HG03139 (cell line): ENCODE measurements at regions not wholly inside any gene's neighbourhood (a gene's known extent, or its start where the extent isn't known, plus 50 kb on each side); places are given as distances from the start of the nearest gene placed in this dataset.
"Not testable (repeated sequence)": the region's sequence is repeated elsewhere in the genome, so short reads cannot be mapped to it uniquely, and the experiment has no call there.

Source experiments
- ATAC-seq: cut with Tn5 transposase; IDR thresholded peaks from one replicate; pipeline ENCODE4 v1.9.1; 2021; ENCODE audit not compliant: unreplicated experiment

GRCh38 chr3:28575746-28576613, 227.4 kb upstream of the AZI2 start:
- ATAC-seq = no peak

GRCh38 chr3:28576614-28577200, 228.1 kb upstream of the AZI2 start:
- no peak for ATAC-seq

DNA sequence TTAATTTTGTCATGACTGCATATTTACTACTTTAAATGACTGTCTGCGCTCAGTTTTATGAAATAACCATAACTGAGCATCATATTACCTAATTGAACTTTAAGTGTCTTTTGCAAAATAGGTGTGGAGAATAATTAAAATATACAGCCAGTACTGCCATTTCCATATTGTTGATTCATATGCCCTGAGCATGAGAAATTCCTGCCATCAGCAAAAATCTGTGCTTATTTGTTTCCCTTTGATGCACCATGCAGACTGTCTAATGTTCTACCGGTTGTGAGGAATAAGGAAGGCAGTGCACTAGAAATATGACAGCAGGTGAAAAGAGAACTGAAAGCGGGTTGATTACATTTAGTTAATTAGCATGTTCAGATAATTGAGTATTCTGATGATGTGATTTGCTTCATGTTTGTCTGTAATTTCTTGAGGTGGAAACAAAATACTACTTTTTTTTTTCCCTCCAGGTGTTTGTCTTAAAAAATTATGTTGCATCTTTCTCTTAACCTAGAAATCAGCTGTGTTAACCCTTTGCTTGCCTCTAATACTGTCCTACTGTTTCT, 229.4 kb upstream of the AZI2 start:
- no peak for ATAC-seq

DNA sequence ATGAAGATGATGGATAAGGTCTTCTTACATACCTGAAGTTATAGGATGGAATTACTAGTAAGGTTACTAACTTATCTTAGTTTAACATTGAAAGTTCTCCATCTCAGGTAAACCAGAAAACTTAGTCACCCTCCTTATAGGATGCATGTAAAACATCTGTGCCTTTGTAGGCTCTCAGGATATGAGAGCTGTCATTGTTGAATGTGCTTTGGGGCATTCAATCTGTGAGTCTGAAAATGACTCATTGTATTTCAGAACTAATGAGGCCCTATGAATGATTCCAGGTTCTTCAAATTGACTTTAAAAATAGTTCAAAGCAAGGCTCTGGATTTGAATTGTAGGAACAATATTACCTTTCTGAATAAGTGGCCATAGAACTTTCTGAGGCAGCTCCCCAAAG, 237.7 kb upstream of the AZI2 start:
- no peak for ATAC-seq

DNA sequence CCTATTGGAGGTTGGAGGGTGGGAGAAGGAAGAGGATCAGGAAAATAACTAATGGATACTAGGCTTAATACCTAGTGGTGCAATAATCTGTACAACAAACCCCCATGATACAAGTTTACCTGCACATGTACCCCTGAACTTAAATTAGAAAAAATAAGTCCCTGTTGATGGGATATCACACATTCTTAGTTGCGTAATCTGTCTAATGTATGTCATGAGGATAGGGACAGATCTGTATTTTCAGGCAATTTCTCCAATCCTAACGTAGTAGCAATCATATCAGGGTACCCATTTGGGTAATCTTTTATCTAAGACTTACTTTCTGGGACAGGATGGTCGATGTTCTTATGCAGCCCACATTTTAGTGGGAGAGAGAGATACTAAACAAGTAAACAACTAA, 239.1 kb upstream of the AZI2 start:
- no peak for ATAC-seq

- no peak for ATAC-seq
Observed at GRCh38 chr3:28590216-28590615, 241.6 kb upstream of the AZI2 start.

DNA sequence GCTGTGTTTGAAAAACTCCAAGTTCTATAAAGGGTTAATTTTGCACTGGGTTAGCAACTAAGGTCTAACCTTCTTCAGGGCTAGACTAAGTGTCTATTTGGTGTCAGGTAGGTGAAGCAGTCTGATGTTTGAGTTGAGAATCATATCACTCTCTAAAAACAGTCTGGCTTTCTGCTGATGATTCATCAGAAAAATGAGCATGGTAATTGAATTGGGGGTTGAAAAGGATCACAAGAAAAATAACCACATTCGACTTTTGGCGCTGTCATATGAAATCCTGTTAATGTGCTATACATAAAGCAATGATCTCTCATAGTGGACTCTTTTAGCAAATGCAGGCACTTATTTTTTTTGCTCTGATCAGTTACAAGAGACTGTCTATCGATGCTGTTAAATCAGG, 242.2 kb upstream of the AZI2 start:
- no peak for ATAC-seq

GRCh38 chr3:28595372-28595771, 246.7 kb upstream of the AZI2 start:
- ATAC-seq = no peak

- no peak for ATAC-seq
Observed at GRCh38 chr3:28597452-28597851, 248.8 kb upstream of the AZI2 start.

DNA sequence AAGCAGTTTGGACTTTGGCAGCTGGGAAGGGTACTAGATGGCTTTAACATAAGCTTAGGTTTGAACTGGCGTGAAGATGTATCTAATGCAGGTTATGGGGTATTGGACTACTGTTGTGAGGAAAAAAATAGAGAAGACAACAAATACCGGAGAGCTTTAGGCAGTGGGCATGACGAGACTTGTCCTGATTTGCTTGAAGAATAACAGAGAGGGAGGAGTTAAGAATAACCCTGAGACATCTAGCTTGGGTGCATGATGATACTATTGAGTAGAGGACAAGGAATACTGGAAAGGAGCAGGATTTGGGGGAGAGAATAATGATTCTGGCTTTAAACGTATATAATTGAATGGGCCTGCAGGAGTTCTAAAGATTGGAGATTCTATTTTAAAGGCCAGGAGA, 249.5 kb upstream of the AZI2 start:
- ATAC-seq = no peak

- ATAC-seq = no peak
Observed at GRCh38 chr3:28601291-28601690, 252.7 kb upstream of the AZI2 start.

- no peak for ATAC-seq
Observed at GRCh38 chr3:28606283-28606682, 257.7 kb upstream of the AZI2 start.

DNA sequence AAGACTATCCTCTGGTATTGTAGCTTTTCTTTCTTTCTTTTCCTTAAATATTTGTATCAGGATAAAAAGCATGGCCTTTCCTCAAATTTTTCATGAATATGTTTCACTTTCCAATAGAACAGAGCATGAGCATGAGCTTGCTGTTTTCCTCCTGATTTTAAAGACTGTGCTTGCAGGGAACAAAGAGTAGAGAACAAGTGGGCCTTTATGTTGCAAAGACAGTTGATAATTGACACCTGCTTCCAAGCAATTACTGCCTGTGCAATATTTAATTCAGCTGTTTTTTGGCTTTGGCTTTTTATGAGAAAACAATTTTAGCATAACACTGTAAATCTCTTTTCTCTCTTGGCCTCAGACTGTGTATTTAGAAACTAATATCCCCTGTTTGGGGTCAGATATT, 263.6 kb upstream of the AZI2 start:
- ATAC-seq = no peak

- ATAC-seq = no peak
Observed at GRCh38 chr3:28613511-28614106, 265.0 kb upstream of the AZI2 start.

GRCh38 chr3:28615071-28615470, 266.4 kb upstream of the AZI2 start:
- no peak for ATAC-seq

- no peak for ATAC-seq
Observed at GRCh38 chr3:28615971-28616370, 267.3 kb upstream of the AZI2 start.

GRCh38 chr3:28617821-28618220, 269.2 kb upstream of the AZI2 start:
- no peak for ATAC-seq

DNA sequence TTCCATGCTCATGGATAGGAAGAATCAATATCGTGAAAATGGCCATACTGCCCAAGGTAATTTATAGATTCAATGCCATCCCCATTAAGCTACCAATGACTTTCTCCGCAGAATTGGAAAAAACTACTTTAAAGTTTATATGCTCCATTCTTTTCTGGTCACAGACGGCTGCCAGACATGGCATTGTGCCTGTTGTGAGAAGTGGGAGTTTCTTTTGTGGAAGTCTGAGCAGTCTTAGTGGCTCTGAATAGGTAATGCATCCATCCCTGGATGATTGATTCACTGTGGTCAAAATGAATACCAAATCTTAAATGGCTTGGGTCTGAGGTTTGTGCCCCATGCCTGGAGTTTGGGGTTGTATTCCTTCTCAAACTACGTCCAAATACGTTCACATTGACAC, 274.5 kb upstream of the AZI2 start:
- ATAC-seq = no peak

DNA sequence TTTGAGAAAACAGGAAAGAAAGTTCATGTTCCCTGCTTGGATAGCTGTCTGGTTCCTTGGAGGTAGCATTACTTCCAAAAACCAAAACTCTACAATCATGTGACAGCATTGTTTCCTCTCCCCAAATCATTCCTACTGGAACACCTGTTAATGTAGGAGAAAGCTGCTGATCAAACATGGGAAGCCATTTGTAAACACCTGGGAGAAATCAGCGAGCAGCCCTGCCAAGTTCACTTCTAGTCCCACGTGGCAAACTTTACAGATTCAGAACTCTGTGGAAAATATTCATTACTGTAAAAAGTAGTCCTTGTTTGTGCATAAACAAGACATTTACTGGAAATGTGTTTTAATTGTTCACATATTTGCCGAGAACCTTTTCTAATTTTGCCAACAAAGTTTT, 275.5 kb upstream of the AZI2 start:
- no peak for ATAC-seq

DNA sequence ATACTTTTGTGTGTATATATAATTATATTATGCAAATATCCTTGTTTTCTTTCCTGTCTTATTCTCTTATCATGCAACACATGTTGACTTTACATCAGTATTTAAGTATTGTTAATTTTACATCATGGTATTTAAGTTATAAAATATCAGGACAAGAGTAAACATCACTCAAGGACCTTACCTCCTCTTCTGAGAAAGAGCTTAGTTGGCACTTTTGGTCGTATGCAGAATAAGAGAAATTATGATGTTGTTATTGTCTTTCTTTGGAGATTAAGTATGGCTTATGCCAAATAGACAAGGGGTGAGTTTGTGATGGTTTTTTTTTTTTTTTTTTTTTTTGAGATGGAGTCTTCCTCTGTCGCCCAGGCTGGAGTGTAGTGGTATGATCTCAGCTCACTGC, 279.2 kb upstream of the AZI2 start:
- ATAC-seq = not testable (repeated sequence)

DNA sequence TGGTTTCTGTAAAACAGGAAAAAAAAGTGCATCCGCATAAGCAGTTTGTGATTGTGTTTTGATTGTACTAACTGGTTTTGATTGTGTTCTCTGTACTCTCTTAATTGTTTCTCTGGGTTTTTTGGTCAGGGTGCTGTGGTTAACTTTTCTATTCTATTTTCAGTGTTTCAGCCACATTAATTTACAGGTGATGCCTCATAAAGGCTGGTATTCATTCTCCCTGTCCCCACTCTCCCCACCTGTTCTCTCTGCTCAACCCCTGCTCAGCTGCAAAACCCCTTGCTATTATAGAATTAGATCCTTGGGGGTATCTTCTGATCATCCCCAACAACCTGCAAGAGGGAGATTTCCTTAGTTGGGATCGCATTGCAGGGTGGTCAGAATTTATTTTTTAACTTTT, 285.4 kb upstream of the AZI2 start:
- no peak for ATAC-seq

DNA sequence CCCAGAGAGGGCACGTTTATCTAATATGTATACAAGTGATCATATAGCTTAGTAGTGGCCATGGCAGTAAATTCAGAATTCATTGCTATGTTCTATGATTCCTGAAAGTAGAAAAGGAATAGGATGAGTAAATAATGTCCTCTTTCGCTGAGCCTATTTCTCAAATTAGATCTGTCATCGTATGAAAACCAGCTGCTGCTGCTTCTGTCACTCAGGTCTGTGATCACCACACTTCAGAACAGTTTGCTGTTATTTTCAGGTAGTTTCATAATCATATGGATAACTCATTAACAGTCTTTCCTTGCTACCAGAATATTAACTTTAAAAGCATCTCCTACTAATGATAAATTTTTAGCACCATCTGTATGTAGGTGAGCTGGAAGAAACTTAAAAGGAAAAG, 289.1 kb upstream of the AZI2 start:
- no peak for ATAC-seq
